Gastrocnemius medialis (tissue), 4 donors: ENCODE measurements at regions not wholly inside any gene's neighbourhood (a gene's known extent, or its start where the extent isn't known, plus 50 kb on each side); places are given as distances from the start of the nearest gene placed in this dataset.

ENCODE experiments used
- ATAC-seq, 2 donors: fragments of 150-250 bp; one replicate each; pipeline ENCODE4 v1.9.1; 2016
- DNase-seq, 2 donors: peaks; one replicate each; pipeline ENCODE4 v3.0.0-alpha.2; 2019
- H3K27ac ChIP-seq, 4 donors: fragments of 200-600 bp; sonication (generic); 1 replicate in 1 of 4; 2 replicates in 3 of 4; pipeline ENCODE4 v1.5.1; 2016 to 2018; ENCODE audit warnings: mild to moderate bottlenecking in 2 of 4, moderate library complexity in 1 of 4
- H3K27me3 ChIP-seq, 3 donors: fragments of 200-600 bp; sonication (generic) in 2 of 3; 1 replicate in 1 of 3; 2 replicates in 2 of 3; pipeline versions ENCODE4 v1.5.1 to v1.6.0; 2016 to 2019; ENCODE audit warnings: mild to moderate bottlenecking in 1 of 3, moderate library complexity in 1 of 3
- H3K36me3 ChIP-seq, 2 donors: fragments of 200-600 bp; sonication (generic) in 1 of 2; one replicate each; pipeline ENCODE4 v1.5.1; 2017 to 2018
- H3K4me1 ChIP-seq, 2 donors: fragments of 200-600 bp; sonication (generic) in 1 of 2; one replicate each; pipeline ENCODE4 v1.5.1; 2016 to 2017; ENCODE audit warnings: mild to moderate bottlenecking in 2 of 2
- H3K4me3 ChIP-seq, 4 donors: fragments of 200-600 bp; sonication (generic) in 3 of 4; 1 replicate in 1 of 4; 2 replicates in 3 of 4; pipeline ENCODE4 v1.5.1; 2016 to 2019; ENCODE audit warnings: mild to moderate bottlenecking in 2 of 4
- H3K9me3 ChIP-seq, 3 donors: fragments of 200-600 bp; sonication (generic) in 2 of 3; 1 replicate in 1 of 3; 2 replicates in 2 of 3; pipeline ENCODE4 v1.5.1; 2016 to 2019
- CTCF ChIP-seq, 5 experiments: fragments of 450-650 bp in 3 of 5; fragments of 200-600 bp in 2 of 5; sonication (generic) in 2 of 5; IDR thresholded peaks in 4 of 5; conservative IDR thresholded peaks in 1 of 5; 1 replicate in 4 of 5; 2 replicates in 1 of 5; pipeline ENCODE4 v1.5.1; 2016 to 2019; ENCODE audit warnings: antibody characterized with exemption in 5 of 5, mild to moderate bottlenecking in 3 of 5, moderate library complexity in 3 of 5
- POLR2A ChIP-seq, 2 donors: fragments of 450-650 bp; IDR thresholded peaks; one replicate each; pipeline ENCODE4 v1.6.1; 2017; ENCODE audit warnings: antibody characterized with exemption in 2 of 2, mild to moderate bottlenecking in 2 of 2, moderate library complexity in 2 of 2
- in situ Hi-C, 4 donors: fragments of 200-750 bp; cut with MboI; loops; one replicate each; pipeline versions ENCODE4 v1.15.0 to v1.8.0; 2017; ENCODE audit warnings: low sequenced_read_pairs in 4 of 4
- intact Hi-C: fragments of 100-400 bp; cut with DNase I; formaldehyde crosslinking; loops from one replicate; pipeline ENCODE4 v1.15.1; 2023; ENCODE audit warnings: low total_unique reads

- TF ChIP-seq POLR2A (IDR thresholded peaks at IDR 0.05) = no peak
- TF ChIP-seq CTCF (IDR thresholded peaks at IDR 0.05 in 4 of 5, conservative IDR thresholded peaks at IDR 0.05 in 1 of 5) = no peak
- Histone ChIP-seq H3K4me3 (no peak overlapping the region), H3K27me3 (peaks cover 0 to 12% (median 6%) of the 10 kb centered on the region in 3 donors), H3K27ac (no peak overlapping the region), H3K36me3 (no peaks in the 10 kb centered on the region), H3K9me3 (no peaks in the 10 kb centered on the region), H3K4me1 (no peaks in the 10 kb centered on the region)
- in situ Hi-C loops (no loop called here), intact Hi-C loops (no loop called here)
- DNase-seq (no peak), ATAC-seq (no peak)
Observed at GRCh38 chr14:101500061-101500460, 61.2 kb upstream of the DIO3 start.

- H3K4me1 ChIP-seq = no peaks in the 10 kb centered on the region
- H3K27me3 ChIP-seq = peaks cover 0 to 12% (median 6%) of the 10 kb centered on the region in 3 donors
- in situ Hi-C loops = no loop called here
- no peaks in the 10 kb centered on the region for H3K36me3 ChIP-seq
- no peaks in the 10 kb centered on the region for H3K9me3 ChIP-seq
- intact Hi-C loops = no loop called here
- no peak overlapping the region for H3K4me3 ChIP-seq
- no peak for TF ChIP-seq POLR2A (IDR thresholded peaks at IDR 0.05)
- no peak for TF ChIP-seq CTCF (IDR thresholded peaks at IDR 0.05 in 4 of 5, conservative IDR thresholded peaks at IDR 0.05 in 1 of 5)
- H3K27ac ChIP-seq = no peak overlapping the region
- DNase-seq = no peak
- ATAC-seq = no peak
Observed at GRCh38 chr14:101500681-101501080, 60.6 kb upstream of the DIO3 start.

GRCh38 chr14:101501341-101501740 is 60.0 kb upstream of the DIO3 start:
- in situ Hi-C loops (no loop called here), intact Hi-C loops (no loop called here)
- Histone ChIP-seq H3K36me3 (no peaks in the 10 kb centered on the region), H3K4me3 (no peak overlapping the region), H3K27ac (no peak overlapping the region), H3K27me3 (peaks cover 0 to 12% (median 6%) of the 10 kb centered on the region in 3 donors), H3K9me3 (no peaks in the 10 kb centered on the region), H3K4me1 (no peaks in the 10 kb centered on the region)
- no peak for ATAC-seq
- no peak for DNase-seq
- no peak for TF ChIP-seq CTCF (IDR thresholded peaks at IDR 0.05 in 4 of 5, conservative IDR thresholded peaks at IDR 0.05 in 1 of 5)
- no peak for TF ChIP-seq POLR2A (IDR thresholded peaks at IDR 0.05)

- Histone ChIP-seq H3K4me3 (no peak overlapping the region), H3K4me1 (no peaks in the 10 kb centered on the region), H3K27me3 (peaks cover 0 to 10% (median 6%) of the 10 kb centered on the region in 3 donors), H3K27ac (no peak overlapping the region), H3K36me3 (no peaks in the 10 kb centered on the region), H3K9me3 (no peaks in the 10 kb centered on the region)
- DNase-seq (no peak), ATAC-seq (no peak)
- intact Hi-C loops = no loop called here
- in situ Hi-C loops = no loop called here
- TF ChIP-seq POLR2A (IDR thresholded peaks at IDR 0.05) (no peak), CTCF (IDR thresholded peaks at IDR 0.05 in 4 of 5, conservative IDR thresholded peaks at IDR 0.05 in 1 of 5) (no peak)
Observed at GRCh38 chr14:101501858-101502615, 59.3 kb upstream of the DIO3 start.
